Fibroblast of lung (primary cell): ENCODE measurements at regions not wholly inside any gene's neighbourhood (a gene's known extent, or its start where the extent isn't known, plus 50 kb on each side); places are given as distances from the start of the nearest gene placed in this dataset.
"Not testable (repeated sequence)": the region's sequence is repeated elsewhere in the genome, so short reads cannot be mapped to it uniquely, and the experiment has no call there.

ENCODE experiments used
- DNase-seq, 2 donors: peaks; one replicate each; pipeline versions ENCODE4 v3.0.0 to v3.0.0-alpha.2; 2010; ENCODE audit warnings: low read depth in 2 of 2
- H2AFZ ChIP-seq: 2 replicates; pipeline ENCODE4 v1.5.1; 2012; ENCODE audit warnings: low read length, control low read depth, inconsistent platforms
- H3K27ac ChIP-seq: 2 replicates; pipeline ENCODE4 v1.5.1; 2011; ENCODE audit warnings: low read length, control low read depth; ENCODE audit not compliant: insufficient read depth
- H3K27me3 ChIP-seq: 2 replicates; pipeline ENCODE4 v1.5.1; 2011; ENCODE audit warnings: mild to moderate bottlenecking, low read length; ENCODE audit not compliant: control insufficient read depth, insufficient read depth
- H3K36me3 ChIP-seq: 2 replicates; pipeline ENCODE4 v1.5.1; 2011; ENCODE audit warnings: low read length; ENCODE audit not compliant: control insufficient read depth, insufficient read depth
- H3K4me1 ChIP-seq: 2 replicates; pipeline ENCODE4 v1.5.1; 2011; ENCODE audit warnings: low read length; ENCODE audit not compliant: control insufficient read depth, insufficient read depth; ENCODE audit errors: extremely low read depth
- H3K4me2 ChIP-seq: 2 replicates; pipeline ENCODE4 v1.5.1; 2011; ENCODE audit warnings: low read length, control low read depth; ENCODE audit not compliant: insufficient read depth; ENCODE audit errors: extremely low read depth
- H3K4me3 ChIP-seq, 4 experiments: fragments of 200-600 bp in 1 of 4; sonication (generic) in 1 of 4; replicated peaks in 1 of 4; 2 replicates each; pipeline ENCODE4 v1.5.1; 2011 to 2016; ENCODE audit warnings: low read length in 4 of 4, low read depth in 3 of 4, mild to moderate bottlenecking in 3 of 4, control low read depth in 2 of 4, inconsistent platforms in 1 of 4, mixed read lengths in 1 of 4; ENCODE audit not compliant: insufficient read depth in 1 of 4; ENCODE audit errors: control extremely low read depth in 1 of 4
- H3K79me2 ChIP-seq: 2 replicates; pipeline ENCODE4 v1.5.1; 2012; ENCODE audit warnings: mild to moderate bottlenecking, low read length, inconsistent platforms; ENCODE audit not compliant: control insufficient read depth, insufficient read depth
- H3K9ac ChIP-seq: 2 replicates; pipeline ENCODE4 v1.5.1; 2011; ENCODE audit warnings: mild to moderate bottlenecking, low read length, control low read depth; ENCODE audit not compliant: insufficient read depth
- H3K9me3 ChIP-seq: 2 replicates; pipeline ENCODE4 v1.5.1; 2012; ENCODE audit warnings: low read depth, low read length; ENCODE audit not compliant: control insufficient read depth, insufficient read depth
- H4K20me1 ChIP-seq: 2 replicates; pipeline ENCODE4 v1.5.1; 2011; ENCODE audit warnings: low read length; ENCODE audit not compliant: control insufficient read depth, insufficient read depth; ENCODE audit errors: extremely low read depth
- EZH2 ChIP-seq: IDR thresholded peaks from 2 replicates; pipeline ENCODE4 v1.5.1; 2012; ENCODE audit warnings: low read length, control low read depth, mild to moderate bottlenecking; ENCODE audit errors: missing control alignments
- TF ChIP-seq, protein P1 (sequence below), 2 donors: IDR thresholded peaks in 1 of 2; conservative IDR thresholded peaks in 1 of 2; 1 replicate in 1 of 2; 2 replicates in 1 of 2; pipeline ENCODE4 v1.5.1; 2011 to 2012; ENCODE audit warnings: low read length in 2 of 2, control low read depth in 1 of 2, inconsistent platforms in 1 of 2, low read depth in 1 of 2, mild to moderate bottlenecking in 1 of 2

DNA sequence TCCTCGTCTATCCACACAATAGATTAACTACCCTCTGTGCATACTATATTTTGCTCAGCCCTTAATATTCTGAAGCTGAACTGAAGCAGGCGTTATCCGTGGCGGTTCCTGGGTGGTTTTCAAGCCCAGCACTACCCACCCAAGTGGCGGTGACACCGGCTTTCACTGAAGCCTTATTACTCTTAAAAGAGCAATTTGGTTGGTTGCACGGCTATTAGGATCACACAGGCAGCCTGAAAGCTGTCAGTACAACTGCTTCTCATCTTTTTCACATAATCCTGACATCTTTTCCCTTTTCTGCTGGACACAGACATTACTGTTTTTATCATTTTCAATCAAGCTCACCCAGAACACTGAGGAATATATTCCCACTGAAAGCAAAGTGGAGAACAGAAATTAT, 525.3 kb upstream of the ZNF717 start:
- no peaks in the 10 kb centered on the region for H3K36me3 ChIP-seq
- no peak overlapping the region for H3K27ac ChIP-seq
- no peaks in the 10 kb centered on the region for H4K20me1 ChIP-seq
- no peaks in the 10 kb centered on the region for H3K4me1 ChIP-seq
- peak overlapping the region; percentile 19 for H2AFZ ChIP-seq
- no peak overlapping the region for H3K9ac ChIP-seq
- TF ChIP-seq, protein P1, sequence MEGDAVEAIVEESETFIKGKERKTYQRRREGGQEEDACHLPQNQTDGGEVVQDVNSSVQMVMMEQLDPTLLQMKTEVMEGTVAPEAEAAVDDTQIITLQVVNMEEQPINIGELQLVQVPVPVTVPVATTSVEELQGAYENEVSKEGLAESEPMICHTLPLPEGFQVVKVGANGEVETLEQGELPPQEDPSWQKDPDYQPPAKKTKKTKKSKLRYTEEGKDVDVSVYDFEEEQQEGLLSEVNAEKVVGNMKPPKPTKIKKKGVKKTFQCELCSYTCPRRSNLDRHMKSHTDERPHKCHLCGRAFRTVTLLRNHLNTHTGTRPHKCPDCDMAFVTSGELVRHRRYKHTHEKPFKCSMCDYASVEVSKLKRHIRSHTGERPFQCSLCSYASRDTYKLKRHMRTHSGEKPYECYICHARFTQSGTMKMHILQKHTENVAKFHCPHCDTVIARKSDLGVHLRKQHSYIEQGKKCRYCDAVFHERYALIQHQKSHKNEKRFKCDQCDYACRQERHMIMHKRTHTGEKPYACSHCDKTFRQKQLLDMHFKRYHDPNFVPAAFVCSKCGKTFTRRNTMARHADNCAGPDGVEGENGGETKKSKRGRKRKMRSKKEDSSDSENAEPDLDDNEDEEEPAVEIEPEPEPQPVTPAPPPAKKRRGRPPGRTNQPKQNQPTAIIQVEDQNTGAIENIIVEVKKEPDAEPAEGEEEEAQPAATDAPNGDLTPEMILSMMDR (conservative IDR thresholded peaks at IDR 0.05 in 1 of 2, IDR thresholded peaks at IDR 0.05 in 1 of 2; ENCODE audit: low read depth in 1 of 2, low read length in 2 of 2), result no peak
- TF ChIP-seq EZH2, result no peak
- peak overlapping the region; percentile 51 for H3K4me2 ChIP-seq
- H3K9me3 ChIP-seq, result no peaks in the 10 kb centered on the region
- no peaks in the 10 kb centered on the region for H3K79me2 ChIP-seq
- no peaks in the 10 kb centered on the region for H3K27me3 ChIP-seq
- peak overlapping the region; percentile 14 to 63 (median 30) for H3K4me3 ChIP-seq
- DNase-seq, result peak in 1 of 2 donors; percentile 22

DNA sequence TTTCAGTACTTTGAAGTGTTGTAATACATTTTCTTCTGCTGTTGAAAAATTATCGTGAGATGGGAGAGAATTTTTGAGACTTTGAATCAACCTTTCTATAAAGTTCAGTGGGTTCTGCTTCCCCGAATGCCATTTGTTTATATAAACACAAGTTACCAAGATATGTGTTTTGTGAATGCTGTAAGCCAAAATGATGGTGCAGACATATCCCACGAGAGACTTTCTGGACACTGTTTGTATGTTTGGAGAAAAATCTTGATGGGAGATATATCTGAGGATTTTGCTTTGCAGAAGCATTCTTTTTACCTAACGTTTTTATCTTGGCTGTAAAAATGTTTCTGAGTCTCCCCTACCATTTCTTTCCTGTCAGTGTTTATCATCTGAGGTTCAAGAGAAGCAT, 526.6 kb upstream of the ZNF717 start:
- Histone ChIP-seq H3K79me2 (no peaks in the 10 kb centered on the region), H3K4me2 (no peak overlapping the region), H2AFZ (no peak overlapping the region), H3K4me1 (no peaks in the 10 kb centered on the region), H3K9ac (no peak overlapping the region), H4K20me1 (no peaks in the 10 kb centered on the region), H3K27ac (no peak overlapping the region), H3K9me3 (no peaks in the 10 kb centered on the region), H3K4me3 (peak overlapping the region in 1 of 4 experiments; percentile 63), H3K36me3 (no peaks in the 10 kb centered on the region), H3K27me3 (no peaks in the 10 kb centered on the region)
- DNase-seq, result no peak
- no peak for TF ChIP-seq EZH2
- TF ChIP-seq, protein P1 (conservative IDR thresholded peaks at IDR 0.05 in 1 of 2, IDR thresholded peaks at IDR 0.05 in 1 of 2; ENCODE audit: low read depth in 1 of 2, low read length in 2 of 2), result no peak

DNA sequence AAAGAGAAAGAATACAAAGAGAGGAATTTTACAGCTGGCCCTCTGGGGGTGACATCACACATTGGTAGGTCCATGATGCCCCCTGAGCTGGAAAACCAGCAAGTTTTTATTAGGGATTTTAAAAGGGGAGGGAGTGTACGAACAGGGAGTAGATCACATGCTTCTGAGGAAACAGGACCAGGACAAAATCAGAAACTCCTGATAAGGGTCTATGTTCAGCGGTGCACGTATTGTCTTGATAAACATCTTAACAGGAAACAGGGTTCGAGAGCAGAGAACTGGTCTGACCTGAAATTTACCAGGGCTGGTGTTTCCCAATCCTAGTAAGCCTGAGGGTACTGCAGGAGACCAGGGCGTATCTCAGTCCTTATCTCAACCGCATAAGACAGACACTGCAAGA, 530.6 kb upstream of the ZNF717 start:
- not testable (repeated sequence) for H3K4me2 ChIP-seq, H3K27me3 ChIP-seq, H2AFZ ChIP-seq, H3K4me1 ChIP-seq, H3K27ac ChIP-seq, H4K20me1 ChIP-seq, H3K36me3 ChIP-seq, H3K79me2 ChIP-seq, DNase-seq, H3K9me3 ChIP-seq, H3K9ac ChIP-seq, H3K4me3 ChIP-seq
